ENCODE measurements at regions not wholly inside any gene's neighbourhood (a gene's known extent, or its start where the extent isn't known, plus 50 kb on each side); places are given as distances from the start of the nearest gene placed in this dataset.

GRCh38 chr1:50358962-50359361 is 64.3 kb downstream of the DMRTA2 start:
- no peak for DNase-seq (ENCODE audit: low spot score)

GRCh38 chr1:50357186-50357585 is 66.1 kb downstream of the DMRTA2 start:
- DNase-seq (ENCODE audit: low spot score) = no peak

GRCh38 chr1:50354813-50355212 is 68.4 kb downstream of the DMRTA2 start:
- no peak for DNase-seq (ENCODE audit: low spot score)

DNA sequence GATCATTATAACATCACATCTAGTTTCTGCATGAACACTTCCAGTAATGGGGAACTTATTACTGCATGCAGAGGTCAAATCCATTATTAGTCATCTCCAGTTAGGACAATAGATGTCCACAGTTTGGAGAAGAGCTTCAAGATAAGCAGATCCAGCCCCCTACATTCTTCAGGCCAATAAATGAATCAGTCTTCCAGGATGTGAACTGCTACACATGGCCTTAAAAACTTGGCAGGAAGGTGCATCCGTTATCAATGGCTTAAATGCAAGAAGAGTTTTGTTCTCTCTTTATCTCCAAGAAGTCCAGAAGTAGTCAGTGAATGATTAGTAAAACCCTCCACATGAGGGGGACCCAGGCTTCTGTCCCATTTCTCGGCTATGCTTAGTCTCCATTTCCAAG is 70.8 kb downstream of the DMRTA2 start:
- no peak for DNase-seq (ENCODE audit: low spot score)

GRCh38 chr1:50350868-50351267 is 72.4 kb downstream of the DMRTA2 start:
- DNase-seq (ENCODE audit: low spot score) = no peak

GRCh38 chr1:50350421-50350820 is 72.8 kb downstream of the DMRTA2 start:
- DNase-seq (ENCODE audit: low spot score) = no peak

- no peak for DNase-seq (ENCODE audit: low spot score)
Observed at GRCh38 chr1:50349242-50349565, 74.0 kb downstream of the DMRTA2 start.

- peak; percentile 80 for DNase-seq (ENCODE audit: low spot score)
Observed at GRCh38 chr1:50348449-50349241, 74.6 kb downstream of the DMRTA2 start.

DNA sequence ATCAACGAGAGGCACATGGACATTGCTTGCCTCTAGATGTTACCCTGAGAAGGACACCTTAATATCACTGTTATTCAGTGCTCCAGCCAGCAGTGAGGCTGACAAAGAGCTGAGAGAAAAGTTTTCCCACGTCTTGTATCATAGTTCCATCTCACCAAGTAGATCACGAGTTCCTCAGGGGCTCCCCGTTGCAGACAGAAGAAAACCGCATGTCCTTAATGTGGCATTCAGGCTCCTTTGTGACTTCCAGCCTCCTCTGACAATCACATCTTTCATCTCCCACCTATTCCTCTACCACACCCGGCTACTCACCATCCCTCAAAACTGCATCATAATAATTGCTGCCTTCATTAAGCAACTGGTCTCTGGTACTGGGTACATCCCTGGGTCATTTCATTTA is 75.3 kb downstream of the DMRTA2 start:
- no peak for DNase-seq (ENCODE audit: low spot score)

DNA sequence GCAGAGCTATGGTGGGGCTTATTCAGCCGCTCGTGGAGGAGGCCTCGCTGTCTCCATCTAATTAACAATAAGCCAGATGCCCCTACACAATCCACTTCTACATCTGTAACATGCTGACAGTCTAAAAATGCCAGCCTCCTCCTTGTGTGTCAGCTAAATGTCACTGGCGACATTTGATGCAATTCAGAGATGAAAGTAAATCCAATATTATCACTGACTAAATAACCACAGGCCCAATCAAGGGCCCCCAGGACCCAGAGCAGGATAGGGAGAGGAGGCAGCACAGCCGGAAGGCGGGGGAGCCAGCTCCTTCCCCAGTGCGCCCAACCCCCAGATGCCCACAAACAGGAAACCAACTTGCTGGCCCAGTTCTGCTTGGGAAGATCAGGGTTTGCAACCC is 76.6 kb downstream of the DMRTA2 start:
- DNase-seq (ENCODE audit: low spot score) = no peak

DNA sequence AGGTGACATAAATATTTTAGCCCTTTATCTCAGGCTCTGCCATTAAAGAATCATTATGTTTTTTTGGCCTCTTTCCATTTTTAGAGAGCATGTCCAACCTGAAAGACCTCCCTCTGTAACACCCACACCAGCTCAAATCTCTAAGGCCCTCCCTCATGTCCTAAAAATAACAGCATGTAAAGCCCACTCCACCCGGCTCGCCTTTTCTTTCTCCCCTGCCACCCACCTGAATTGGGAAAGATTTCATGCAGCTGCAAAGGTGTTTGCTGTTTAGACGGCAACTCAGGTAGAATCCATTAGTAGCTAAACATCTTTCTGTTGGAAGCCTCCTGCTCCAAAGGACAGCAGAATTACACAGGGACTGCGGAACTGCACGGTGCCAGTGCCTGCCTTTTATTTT is 79.9 kb downstream of the DMRTA2 start:
- no peak for DNase-seq (ENCODE audit: low spot score)

DNA sequence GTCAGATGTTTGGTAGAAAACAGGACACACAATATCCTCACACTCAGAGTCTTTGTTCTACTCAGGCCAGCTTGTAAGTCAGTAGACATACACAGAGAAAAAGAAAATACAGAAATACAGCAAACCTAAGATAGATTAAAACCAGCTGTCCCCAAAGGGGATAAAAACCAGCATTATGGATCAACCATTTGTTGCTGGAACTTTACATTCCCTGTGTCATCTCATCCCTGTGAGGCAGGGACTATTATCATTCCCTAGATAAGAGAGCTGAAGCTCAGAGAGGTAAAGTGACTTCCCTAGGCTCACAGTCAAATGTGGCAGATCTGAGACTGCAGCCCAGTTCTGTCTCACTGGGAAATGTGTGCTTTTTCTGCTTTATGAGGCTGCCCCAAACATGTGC is 80.7 kb downstream of the DMRTA2 start:
- no peak for DNase-seq (ENCODE audit: low spot score)

- DNase-seq (ENCODE audit: low spot score) = no peak
Observed at GRCh38 chr1:50335036-50335435, 88.2 kb downstream of the DMRTA2 start.

- DNase-seq (ENCODE audit: low spot score) = peak; percentile 58
Observed at GRCh38 chr1:50333595-50333974, 89.7 kb downstream of the DMRTA2 start.

DNA sequence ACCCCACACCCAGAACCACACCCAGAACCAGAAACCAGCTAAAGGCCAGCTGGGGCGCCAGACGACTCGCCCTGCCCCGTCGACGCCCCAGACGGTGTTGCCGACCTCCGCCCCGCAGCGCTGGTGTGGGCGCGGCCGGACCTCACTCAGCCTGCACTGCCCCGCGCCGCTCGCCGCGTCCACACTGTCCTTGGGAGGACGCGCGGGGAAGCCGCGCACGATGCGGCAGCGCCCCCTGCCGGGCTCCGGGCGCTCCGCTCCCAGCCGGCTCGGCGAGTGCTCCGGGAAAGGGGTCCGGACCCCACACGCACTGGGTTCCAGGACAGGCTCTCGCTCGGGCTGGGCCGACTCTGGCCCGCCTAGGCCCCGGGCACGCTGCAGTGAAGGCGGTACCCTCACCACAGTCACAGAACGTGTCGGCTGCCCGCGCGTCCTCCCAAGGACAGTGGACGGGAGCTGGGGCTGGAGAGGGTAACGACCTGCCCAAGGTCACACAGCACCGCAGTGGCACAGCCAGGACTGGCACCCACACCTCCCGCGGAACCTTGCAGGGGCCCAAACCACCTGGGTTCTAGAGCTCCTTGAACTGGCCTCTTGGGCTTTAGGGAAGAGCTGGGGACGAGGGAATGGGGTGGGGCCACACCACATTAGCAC is 90.2 kb downstream of the DMRTA2 start:
- DNase-seq (ENCODE audit: low spot score) = peak; percentile 44

DNA sequence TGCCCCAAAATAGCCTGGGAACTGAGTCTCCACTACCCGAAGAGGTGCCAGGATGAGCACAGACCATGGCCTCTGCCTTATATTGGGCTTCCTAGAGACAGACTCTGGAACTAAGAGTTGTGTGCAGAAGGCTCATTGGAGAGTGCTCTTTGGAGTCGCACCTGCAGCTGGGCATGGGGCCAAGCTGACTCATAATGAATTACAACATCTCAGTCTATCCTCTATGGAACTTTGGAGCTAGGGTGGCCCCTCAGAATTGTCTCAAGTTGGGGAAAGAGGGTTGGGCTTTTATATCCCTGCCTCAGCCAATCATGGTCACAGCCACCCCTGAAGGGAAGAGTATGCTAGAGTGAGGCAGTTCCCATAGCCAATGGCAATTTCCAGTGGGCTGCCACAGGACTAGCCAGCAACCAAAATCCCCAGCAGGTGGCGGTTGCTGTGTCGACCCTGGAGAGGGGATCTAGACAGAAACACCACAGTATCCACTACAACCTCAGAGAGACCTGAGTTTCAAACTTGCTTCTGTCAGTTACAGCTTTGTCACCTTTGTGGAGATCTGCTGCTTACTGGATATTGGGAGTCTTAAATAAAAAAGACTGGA is 93.8 kb downstream of the DMRTA2 start:
- DNase-seq (ENCODE audit: low spot score) = peak; percentile 10

GRCh38 chr1:50328552-50328951 is 94.7 kb downstream of the DMRTA2 start:
- DNase-seq (ENCODE audit: low spot score) = no peak

DNA sequence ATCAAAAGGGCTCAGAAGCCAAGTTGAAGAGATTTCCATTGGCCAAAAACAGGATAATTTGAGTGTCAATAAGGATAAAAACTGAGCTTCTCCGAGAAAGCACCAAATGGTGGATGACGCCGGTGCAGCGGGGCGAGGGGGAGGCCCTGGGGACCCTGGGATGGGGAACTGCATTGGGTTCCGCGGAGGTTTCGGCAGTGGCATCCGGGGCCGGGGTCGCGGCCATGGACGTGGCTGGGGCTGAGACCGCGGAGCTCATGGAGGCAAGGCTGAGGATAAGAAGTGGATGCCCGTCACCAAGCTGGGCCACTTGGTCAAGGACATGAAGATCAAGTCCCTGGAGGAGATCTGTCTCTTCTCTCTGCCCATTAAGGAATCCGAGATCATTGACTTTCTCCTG is 97.2 kb downstream of the DMRTA2 start:
- DNase-seq (ENCODE audit: low spot score) = no peak

GRCh38 chr1:50322579-50322978 is 100.7 kb downstream of the DMRTA2 start:
- DNase-seq (ENCODE audit: low spot score) = no peak

- DNase-seq (ENCODE audit: low spot score) = no peak
Observed at GRCh38 chr1:50318428-50318827, 104.8 kb downstream of the DMRTA2 start.

DNA sequence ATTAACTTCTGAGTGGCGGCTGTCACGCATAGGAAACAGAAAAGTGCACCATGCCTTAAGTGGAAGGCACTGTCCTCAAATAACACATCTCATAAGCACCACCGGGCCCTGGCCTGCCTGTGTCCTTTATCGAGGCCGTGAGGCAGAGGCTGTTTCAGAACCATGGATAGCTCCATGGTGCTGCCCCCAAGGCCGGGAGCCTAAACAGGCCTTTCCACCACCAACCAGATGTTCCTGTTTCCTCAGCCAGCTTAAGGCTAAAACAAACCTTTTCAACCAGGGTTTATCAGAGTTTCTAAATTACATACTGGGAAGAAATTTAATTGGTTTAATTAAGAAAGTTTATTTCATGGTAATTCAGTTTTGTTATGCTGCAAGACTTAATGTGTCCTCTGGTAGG is 114.4 kb downstream of the DMRTA2 start:
- peak; percentile 38 for DNase-seq (ENCODE audit: low spot score)

GRCh38 chr1:50305808-50306207 is 117.4 kb downstream of the DMRTA2 start:
- DNase-seq (ENCODE audit: low spot score) = no peak

DNA sequence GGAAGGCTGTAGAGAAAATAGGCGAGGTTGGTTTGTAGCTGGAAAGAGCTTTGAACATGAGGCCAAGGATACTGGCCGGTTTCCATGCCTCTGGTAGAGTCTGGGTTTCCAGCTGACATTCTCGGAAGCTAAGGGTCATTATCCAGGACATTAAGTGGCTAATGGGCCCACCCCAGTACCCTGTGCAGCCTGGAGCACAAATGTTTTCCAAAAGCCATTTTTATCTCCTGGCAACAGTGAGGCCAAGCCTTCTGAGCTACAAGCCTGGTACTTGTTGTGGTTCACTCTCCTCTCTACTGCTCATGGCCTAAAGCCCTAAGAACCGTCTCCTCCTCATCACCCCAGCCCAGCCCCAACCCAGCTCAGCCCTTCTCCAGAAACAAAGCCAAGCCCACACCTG is 122.9 kb downstream of the DMRTA2 start:
- DNase-seq (ENCODE audit: low spot score) = no peak

DNA sequence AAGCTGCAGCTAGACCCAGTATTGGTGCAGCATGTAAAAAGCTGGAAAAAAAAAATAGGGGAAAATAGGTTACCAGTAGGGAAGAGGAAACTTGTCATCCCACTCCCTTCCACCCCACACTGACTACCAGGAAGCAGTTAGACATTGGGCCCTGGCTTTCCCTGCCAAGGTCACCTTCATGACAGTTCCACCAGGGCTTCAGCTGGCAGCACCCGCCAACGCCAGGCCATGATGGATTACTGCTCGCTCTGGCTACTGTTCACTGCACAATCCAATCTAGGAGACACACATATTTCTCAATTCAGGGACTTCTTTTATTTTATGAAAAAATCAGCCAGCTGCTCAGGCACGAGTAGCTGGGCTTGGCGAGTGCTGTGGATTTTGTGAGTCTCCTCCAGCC is 127.7 kb downstream of the DMRTA2 start:
- DNase-seq (ENCODE audit: low spot score) = no peak
